Fibroblast of villous mesenchyme (primary cell): ENCODE measurements at regions not wholly inside any gene's neighbourhood (a gene's known extent, or its start where the extent isn't known, plus 50 kb on each side); places are given as distances from the start of the nearest gene placed in this dataset.

ENCODE experiments used
- DNase-seq: peaks from one replicate; pipeline ENCODE4 v3.0.0-alpha.2; 2010; ENCODE audit warnings: low read depth
- H3K4me3 ChIP-seq: 2 replicates; pipeline ENCODE4 v1.5.1; 2011; ENCODE audit warnings: low read depth, mild to moderate bottlenecking, low read length
- CTCF ChIP-seq: IDR thresholded peaks from 2 replicates; pipeline ENCODE4 v1.5.1; 2012; ENCODE audit warnings: low read depth, mild to moderate bottlenecking, low read length; ENCODE audit not compliant: insufficient read depth

GRCh38 chr20:48291896-48292295 is 506.6 kb upstream of the SULF2 start:
- no peak for DNase-seq
- TF ChIP-seq CTCF: no peak

GRCh38 chr20:48288930-48289507 is 503.7 kb upstream of the SULF2 start:
- H3K4me3 ChIP-seq: no peak overlapping the region
- no peak for DNase-seq
- no peak for TF ChIP-seq CTCF

More at GRCh38 chr20:48291896-48292295, 506.6 kb upstream of the SULF2 start:
- H3K4me3 ChIP-seq: no peak overlapping the region

- TF ChIP-seq CTCF: no peak
- DNase-seq: no peak
- no peak overlapping the region for H3K4me3 ChIP-seq
Measured at GRCh38 chr20:48287552-48288170, 502.4 kb upstream of the SULF2 start.

GRCh38 chr20:48287021-48287494 is 501.8 kb upstream of the SULF2 start:
- no peak for DNase-seq
- H3K4me3 ChIP-seq: no peak overlapping the region
- no peak for TF ChIP-seq CTCF

- DNase-seq: no peak
- no peak for TF ChIP-seq CTCF
- H3K4me3 ChIP-seq: no peak overlapping the region
Measured at GRCh38 chr20:48286601-48287000, 501.3 kb upstream of the SULF2 start.

GRCh38 chr20:48285656-48286055 is 500.4 kb upstream of the SULF2 start:
- no peak for DNase-seq
- no peak for TF ChIP-seq CTCF
- no peak overlapping the region for H3K4me3 ChIP-seq
